ENCODE measurements at regions not wholly inside any gene's neighbourhood (a gene's known extent, or its start where the extent isn't known, plus 50 kb on each side); places are given as distances from the start of the nearest gene placed in this dataset.
A peak's percentile ranks its signal among the peaks of the same experiment; 100 is the strongest.

DNA sequence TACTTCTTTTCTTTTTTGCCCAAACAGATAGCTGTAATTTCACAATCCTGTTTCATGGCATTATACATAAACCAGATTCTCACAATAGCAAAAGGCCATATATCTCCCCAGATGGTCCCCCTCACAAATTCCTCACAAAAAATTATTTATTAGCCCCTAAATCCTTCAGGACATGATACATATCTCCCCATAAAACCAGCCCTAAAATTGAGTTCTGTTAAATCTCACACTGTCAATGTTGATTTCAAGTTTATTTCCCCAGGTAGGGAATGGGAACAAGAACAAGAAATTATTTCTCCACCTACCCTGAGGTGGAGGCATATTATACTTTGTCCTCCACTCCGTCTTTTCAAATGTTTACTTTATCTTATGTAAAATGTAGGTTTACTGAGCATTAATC lies 163.4 kb upstream of the CHRM3 start:
- no peak for DNase-seq (ENCODE audit: low read depth, low spot score)
- no peak overlapping the region for H3K27ac ChIP-seq

DNA sequence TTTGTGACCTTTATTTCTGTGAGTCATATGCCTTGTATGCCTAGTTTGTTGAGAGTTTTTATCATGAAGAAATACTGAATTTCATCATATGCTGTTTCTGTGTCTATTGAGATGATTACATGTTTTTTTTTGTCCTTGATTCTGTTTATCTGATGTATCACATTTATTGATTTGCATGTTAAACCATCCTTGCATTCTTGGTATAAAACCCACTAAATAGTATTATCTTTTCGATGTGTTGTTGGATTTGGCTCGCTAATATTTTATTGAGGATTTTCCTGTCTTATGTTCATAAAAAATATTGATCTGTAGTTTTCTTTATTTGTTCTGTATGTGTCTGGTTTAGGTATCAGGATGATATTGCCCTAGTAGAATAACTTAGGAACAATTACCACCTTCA lies 164.7 kb upstream of the CHRM3 start:
- H3K27ac ChIP-seq, result no peak overlapping the region
- no peak for DNase-seq (ENCODE audit: low read depth, low spot score)

DNA sequence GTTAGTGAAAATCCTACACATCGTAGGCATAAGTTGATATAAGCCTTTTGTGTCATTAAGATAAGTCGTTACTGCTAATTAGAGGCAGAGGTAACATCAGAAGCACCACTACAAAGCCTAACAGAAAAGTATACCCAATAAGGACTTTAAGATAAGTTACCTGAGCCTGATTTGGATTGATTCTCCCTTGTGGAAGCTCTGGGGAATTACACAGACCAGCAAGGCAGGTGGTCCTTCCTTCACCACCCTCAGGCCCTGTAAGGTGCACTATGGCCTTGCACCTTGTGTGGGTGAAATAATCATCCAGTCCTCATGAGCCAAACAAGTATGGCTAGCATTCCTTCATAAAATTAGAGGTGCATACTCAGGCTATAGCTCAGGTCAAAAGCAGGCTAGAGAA lies 166.7 kb upstream of the CHRM3 start:
- no peak overlapping the region for H3K27ac ChIP-seq
- no peak for DNase-seq (ENCODE audit: low read depth, low spot score)

DNA sequence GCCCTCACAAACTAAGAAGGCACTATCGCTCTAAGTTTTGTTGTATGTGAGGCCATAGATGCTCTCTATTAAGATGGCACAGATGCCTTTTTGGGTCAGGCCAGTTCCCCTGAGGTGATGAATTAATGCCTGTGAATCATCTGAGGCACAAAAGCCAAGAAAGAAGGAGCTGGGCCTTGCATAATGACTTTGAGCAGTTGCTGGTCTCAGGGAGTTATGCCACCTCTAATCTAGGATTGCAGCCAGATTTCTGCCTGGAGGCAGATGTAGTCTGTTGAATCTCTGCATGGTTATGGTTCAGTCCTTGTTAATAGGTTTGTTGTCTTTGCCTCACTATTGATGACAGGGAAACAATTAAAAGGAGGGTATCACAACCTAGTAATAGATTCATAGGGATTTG lies 168.1 kb upstream of the CHRM3 start:
- no peak overlapping the region for H3K27ac ChIP-seq
- no peak for DNase-seq (ENCODE audit: low read depth, low spot score)

DNA sequence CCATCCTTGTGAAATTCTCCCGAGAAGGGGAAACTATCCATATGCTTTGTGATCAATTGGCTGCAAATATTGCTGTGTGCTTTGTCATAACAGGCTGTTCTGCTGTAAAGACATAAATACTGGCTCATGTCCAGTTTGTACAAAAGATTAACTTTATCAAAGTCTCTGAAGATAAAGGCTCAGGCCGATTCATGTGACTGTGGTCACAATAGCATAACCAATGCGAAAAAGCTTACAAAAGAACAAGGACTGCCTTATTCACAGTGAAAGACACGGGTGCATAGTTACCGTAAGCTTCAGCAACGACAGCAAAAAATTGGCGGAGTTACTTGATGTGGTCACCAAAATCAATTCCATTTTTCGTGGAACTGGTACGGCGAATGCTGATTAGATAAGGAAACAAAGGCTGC lies 173.6 kb upstream of the CHRM3 start:
- no peak for DNase-seq (ENCODE audit: low read depth, low spot score)
- no peak overlapping the region for H3K27ac ChIP-seq

DNA sequence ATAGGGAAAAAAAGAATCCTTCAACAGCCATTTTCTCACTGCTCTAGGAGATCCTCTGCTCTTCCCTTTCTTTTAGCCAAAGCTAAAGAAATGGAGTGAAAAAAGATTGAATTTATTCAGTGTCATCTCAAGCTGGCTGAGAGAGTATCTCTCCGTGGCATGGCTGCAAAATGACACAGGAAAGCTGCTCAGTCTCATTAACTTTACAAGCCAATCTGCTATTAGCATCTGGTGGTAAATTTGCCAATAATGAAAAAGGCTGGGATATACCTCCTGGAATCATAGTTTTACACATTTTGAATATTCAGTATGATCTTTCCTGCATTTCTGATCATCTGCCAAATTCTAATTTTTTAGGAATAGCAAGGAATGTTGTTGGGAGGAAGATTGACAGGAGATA lies 176.8 kb upstream of the CHRM3 start:
- no peak for DNase-seq (ENCODE audit: low read depth, low spot score)
- H3K27ac ChIP-seq, result no peak overlapping the region

DNA sequence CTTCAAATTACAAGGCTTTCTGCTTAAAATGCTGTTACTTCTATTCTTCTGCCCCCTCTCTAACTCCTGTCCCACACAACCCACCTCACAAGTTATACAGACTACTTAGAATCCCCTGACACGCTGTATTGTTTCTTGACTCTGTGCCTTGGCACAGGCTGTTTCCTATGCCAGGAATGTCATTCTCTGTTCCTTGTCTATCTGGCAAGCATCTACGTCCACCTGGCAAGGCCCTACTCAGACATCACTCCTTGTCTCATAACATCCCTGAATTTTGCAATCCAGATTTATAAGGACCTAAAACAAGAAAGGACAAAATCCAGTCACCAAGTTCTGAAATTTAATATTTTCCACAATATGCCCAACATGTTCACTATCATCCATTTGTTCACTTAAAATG lies 182.0 kb upstream of the CHRM3 start:
- no peak overlapping the region for H3K27ac ChIP-seq
- DNase-seq (ENCODE audit: low read depth, low spot score), result no peak

DNA sequence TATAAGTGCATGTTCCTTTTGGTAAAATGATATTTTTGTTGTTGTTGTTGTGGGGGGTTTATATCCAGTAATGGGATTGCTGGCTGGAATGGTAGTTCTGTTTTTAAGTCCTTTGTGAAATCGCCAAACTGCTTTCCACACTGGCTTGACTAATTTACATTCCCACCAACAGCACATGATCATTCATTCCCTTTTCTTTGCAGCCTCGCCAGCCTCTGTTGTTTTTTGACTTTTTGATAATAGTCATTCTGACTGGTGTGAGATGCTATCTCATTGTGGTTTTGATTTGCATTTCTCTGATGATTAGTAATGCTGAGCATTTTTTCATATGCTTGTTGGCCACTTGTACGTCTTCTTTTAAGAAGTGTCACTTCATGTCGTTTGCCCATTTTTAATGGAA lies 188.5 kb upstream of the CHRM3 start:
- DNase-seq (ENCODE audit: low read depth, low spot score), result no peak
- no peak overlapping the region for H3K27ac ChIP-seq

DNA sequence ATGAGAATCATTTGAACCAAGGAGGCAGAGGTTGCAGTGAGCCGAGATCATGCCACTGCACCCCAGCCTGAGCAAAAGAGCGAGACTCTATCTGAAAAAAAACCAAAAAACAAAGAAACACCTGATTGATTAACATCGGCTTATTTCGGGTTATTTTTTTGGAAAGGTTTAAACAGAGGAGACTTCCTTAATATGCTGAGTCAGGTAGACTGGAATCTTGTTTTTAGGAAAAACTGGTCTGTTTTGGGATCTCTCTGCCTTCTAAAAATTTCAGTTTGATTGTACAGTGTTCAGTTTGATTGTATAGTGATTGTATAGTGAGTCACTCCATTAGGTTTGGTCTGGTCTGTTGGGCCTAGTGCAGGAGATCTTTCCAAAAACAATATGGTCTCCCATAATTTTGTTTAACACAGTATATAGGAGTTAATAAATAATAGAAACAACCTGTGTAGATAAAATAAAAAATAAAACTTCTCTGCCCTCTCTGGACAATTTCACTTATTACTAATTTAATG lies 196.3 kb upstream of the CHRM3 start:
- H3K27ac ChIP-seq, result no peak overlapping the region
- no peak for DNase-seq (ENCODE audit: low read depth, low spot score)

DNA sequence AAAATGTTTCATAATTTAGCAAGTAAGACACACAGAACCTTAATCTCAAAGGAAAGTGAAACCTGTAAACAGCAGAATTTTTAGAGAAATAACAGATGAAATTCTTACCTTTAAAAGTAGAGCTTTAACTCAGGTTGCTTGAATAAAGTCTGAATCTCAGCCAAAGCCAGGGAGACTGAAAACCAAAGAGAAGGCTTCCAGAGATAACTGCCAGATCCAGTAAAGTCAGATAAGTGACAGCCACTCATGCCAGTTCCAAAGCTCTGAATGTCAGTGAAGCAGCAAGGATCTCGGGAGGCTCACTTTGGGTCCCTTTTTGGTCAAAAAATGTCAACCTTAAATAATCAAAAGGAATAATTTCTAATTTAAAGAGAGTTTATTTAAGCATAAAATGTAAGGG lies 199.9 kb upstream of the CHRM3 start:
- H3K27ac ChIP-seq, result no peak overlapping the region
- no peak for DNase-seq (ENCODE audit: low read depth, low spot score)

DNA sequence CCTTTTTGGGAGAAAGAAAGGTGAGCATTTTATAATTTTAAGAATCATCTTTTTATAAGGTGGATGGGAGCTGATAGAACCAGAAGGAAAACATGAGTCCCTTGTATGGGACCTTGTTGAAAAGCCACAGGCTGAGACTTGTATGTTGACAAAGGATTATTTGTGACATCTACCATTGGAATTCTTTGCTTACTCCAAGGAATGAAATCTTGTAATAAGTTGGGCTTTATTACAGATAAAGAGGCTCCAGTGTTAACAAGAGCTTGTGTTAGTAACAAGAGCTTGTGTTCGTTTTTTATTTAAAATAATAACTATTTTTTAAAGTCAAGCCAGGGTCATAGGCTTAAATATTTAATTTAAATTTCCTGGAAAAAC lies 201.1 kb upstream of the CHRM3 start:
- no peak for DNase-seq (ENCODE audit: low read depth, low spot score)
- peak overlapping the region; percentile 57 for H3K27ac ChIP-seq

DNA sequence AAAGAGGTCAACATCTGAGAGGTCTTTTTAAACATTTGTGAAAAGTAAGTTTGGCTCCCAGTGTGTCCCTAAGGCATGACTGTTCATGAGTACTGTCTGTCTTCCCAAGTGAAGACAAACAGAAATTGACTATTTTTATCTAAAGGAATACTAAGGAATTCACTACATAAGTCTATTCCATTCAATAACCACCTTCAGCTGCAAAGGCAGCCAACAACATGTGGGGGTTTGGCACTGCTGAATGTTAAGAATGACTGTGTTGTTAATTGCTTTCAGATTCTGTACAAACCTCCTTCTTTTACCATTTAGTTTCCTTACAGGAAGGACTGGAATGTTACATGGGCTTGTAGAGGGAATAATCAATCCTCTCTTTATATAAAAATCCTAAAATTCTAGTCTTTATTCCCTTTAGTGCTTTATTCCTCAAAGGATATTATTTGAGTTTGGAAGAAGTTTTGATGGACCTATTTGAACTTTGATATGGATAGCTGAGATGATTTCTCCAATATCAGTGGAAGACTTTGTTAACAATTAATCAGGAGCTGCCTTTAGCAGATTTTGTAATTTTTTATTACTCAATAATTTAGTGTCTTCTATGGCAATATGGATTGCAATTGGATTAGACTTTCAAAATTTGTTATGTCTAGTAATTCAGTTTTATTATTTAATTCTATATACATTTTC lies 201.7 kb upstream of the CHRM3 start:
- peak overlapping the region; percentile 57 for H3K27ac ChIP-seq
- DNase-seq (ENCODE audit: low read depth, low spot score), result no peak

DNA sequence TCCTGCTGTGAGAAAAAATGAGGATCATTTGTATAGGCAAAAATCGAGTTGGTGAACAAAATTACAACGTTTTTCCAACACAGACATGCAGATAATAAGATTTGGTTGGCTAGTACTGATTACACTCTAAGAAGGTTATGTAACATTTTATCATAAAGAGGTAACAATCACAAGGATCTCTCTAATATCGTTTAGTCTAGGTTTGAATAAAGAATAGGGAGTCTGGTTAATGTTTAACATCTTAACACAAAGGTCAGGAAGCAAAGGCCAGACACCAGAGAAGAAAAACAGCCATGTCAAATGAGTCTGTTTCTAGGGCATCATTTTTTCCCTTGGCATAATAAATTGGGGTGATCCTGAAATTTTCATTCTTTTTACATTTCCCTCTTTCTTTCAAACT lies 207.4 kb upstream of the CHRM3 start:
- no peak overlapping the region for H3K27ac ChIP-seq
- no peak for DNase-seq (ENCODE audit: low read depth, low spot score)

DNA sequence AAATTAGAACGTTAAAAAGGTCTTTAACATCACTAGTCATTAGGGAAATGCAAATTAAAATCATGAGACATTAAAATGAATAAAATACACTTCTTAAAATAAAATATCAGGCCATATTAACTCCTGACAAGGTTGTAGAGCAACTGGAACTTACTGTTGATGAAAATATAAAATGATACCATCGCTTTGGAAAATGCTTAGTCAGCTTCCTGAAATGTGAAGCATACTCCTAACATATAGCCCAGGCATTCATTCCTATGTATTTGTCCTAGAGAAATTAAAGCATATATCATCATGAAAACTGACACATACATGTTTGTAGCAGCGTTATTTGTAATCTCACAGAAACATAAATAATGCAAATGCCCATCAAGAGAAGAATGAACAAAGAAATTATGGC lies 211.5 kb upstream of the CHRM3 start:
- H3K27ac ChIP-seq, result no peak overlapping the region
- no peak for DNase-seq (ENCODE audit: low read depth, low spot score)

DNA sequence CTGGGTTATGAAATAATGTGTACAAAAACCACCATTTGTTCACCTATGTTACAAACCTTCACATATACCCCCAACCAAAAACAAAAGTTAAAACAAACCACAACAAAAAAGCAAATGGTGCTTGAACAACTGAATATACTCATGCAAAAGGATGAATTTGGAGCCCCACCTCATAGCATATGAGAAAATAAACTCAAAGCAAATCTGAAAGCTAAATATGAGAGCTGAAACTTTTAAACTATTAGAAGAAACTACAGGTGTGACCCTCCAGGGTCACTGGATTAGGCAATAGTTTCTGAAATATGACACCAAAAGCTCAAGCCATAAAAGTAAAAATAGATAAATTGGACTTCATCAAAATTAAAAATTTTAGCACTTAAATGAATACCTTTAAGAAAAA lies 215.5 kb upstream of the CHRM3 start:
- H3K27ac ChIP-seq, result no peak overlapping the region
- DNase-seq (ENCODE audit: low read depth, low spot score), result no peak

DNA sequence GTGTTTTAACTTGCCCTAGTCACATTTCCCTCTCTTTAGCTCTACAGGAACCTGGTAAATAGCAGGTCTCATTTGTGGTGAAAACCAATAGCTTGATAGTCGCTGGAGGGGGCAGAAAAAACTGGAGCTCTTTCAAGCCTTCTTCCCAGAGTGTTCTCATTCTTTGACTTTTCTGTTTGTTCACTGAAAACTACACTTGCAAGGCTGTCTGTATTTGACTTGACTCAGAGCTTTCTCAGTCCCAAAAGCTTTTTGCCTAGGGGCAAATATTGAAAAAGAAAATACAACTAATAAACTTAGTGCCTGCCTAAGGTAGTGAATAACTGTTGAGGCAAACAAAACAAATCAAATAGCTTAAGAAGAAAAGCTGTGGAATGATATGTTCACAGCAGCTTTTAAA lies 217.1 kb upstream of the CHRM3 start:
- DNase-seq (ENCODE audit: low read depth, low spot score), result no peak
- H3K27ac ChIP-seq, result peak overlapping the region; percentile 42

DNA sequence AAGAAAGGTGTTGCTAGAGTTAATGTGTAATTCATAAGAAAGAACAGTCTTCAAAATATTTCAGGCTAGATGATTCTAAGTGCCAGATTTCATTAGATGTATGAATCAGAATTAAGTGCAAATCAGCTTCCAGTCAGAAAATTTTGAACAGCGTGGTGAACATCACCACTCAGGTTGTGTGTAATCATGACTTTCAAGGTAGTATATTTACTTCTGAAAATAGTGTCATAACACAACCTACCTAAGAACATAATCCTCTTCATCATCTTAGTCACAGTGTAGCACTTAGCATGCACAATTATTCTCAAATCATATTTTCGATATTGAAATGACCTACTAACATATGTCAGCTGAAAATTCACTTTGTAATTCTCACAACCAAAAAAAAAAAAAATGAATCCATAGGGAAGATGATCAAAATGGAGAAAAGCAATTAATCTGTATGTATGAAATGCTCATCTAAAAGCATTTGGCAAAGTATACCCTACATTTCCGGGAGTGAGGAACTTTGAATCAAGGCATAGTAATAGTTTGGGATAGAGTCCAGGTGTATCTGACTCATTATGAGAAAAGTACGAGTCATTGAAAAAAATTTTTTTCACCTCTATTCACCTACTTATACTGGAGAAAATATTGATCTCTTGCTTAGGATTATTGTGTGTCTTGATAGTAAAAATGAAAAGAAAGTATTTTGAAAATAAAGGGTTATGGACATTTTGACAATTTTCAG lies 221.8 kb upstream of the CHRM3 start:
- DNase-seq (ENCODE audit: low read depth, low spot score), result no peak
- peak overlapping the region; percentile 60 for H3K27ac ChIP-seq

DNA sequence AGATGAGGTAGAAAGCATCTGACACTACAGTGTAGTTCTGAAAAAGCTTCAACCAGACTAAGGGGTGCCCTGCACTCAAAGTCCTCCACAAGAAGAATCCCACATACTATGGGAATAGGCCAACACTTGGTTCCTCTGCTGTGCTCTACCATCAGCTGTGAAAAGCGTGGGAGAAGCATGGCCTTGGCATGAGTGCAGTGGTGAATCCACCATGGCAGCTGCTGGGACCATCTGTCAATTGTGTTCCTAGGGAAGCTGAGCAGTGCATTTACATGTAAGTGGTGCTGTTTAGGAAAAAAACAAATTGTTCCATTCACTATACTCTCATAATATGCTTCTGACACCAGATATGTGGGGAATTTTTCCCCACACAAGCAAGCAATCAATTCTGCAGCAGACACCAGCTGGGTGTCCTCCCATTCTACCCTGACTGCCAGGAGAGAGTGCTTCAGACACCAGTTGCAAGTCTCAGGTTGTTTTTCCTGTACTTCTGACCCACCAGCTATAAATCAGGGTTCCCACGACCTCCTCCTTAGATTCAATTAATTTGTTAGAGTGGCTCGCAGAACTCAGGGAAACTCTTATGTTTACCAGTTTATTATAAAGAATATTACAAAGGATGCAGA lies 230.8 kb upstream of the CHRM3 start:
- no peak overlapping the region for H3K27ac ChIP-seq
- no peak for DNase-seq (ENCODE audit: low read depth, low spot score)

DNA sequence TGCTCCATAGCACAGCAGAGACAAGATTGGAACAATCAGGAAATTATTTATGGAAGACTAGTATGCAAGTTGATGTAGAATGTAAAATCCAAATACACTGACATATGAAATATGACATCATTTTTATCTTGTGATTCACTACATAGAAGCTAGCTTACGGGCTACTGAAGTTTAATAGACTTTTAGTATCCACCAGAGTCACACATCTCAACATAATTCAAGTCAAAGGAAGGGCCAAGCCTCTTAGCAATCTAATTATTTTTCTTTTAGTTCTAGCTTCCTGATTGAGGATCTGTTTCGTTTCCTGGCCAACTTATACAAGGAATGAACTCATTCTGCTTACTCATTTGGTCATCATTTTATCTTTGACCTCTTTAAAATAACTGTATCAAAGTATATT lies 234.4 kb upstream of the CHRM3 start:
- no peak for DNase-seq (ENCODE audit: low read depth, low spot score)
- no peak overlapping the region for H3K27ac ChIP-seq

DNA sequence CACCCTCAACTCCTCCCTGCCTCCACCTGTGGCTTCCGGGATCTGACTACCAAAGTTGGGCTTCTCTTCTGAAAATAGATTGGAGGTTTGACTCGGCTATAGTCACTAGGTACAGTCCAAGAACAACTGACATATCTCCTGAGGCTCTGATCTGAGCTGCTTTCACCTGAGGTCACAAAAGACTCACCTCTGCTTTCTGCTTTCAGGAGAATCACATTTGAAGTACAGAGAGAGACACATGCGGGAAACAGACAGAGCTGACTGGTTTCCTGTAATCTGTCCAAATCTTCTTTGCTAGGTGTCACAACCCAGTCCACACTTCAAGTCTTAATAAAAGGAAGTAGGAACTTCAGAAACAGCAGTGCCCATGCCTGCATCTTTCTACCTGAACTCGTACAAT lies 245.4 kb upstream of the CHRM3 start:
- no peak for DNase-seq (ENCODE audit: low read depth, low spot score)
- no peak overlapping the region for H3K27ac ChIP-seq

DNA sequence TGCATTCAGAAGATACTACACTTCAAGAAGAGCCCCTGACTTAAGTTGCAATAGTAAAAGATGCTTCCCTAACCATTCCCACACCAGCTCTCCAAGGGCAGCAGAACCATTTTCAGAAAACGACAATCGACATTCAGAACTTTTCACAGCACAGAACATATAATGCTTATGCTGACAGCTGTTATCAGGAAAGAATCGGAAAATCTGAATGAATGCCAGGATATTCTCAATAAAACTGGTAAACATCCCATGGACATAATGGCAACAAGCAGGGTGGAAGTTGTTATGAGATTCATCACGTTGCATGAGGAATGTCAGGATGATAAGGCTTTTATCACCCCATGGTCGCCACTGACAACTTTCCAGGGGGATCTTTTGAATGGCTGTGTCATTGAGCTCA lies 246.6 kb upstream of the CHRM3 start:
- DNase-seq (ENCODE audit: low read depth, low spot score), result no peak
- no peak overlapping the region for H3K27ac ChIP-seq

DNA sequence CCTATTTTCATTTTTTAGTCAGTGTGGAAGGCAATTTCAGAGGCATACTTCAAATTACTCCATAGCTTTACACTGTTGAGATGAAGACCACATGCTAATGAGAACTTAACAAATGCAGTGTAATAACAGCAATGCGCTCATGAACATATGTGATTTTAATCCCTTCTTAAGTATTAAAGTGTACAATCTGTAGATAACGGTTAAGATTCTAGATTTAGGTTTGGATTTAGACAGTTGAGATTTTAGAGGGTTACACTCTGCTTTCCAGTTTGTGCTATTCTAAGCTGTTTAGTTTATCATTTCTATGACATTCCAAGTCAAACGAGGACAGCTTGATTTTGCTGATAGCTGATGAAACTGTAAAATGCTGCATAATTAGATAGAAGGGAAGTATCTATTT lies 257.8 kb upstream of the CHRM3 start:
- H3K27ac ChIP-seq, result no peak overlapping the region
- no peak for DNase-seq (ENCODE audit: low read depth, low spot score)
